Smooth muscle cell (in vitro differentiated cells): ENCODE measurements at regions not wholly inside any gene's neighbourhood (a gene's known extent, or its start where the extent isn't known, plus 50 kb on each side); places are given as distances from the start of the nearest gene placed in this dataset.
A peak's percentile ranks its signal among the peaks of the same experiment; 100 is the strongest.

Source experiments
- DNase-seq: peaks from one replicate; lab custom pipeline; 2025; ENCODE audit not compliant: unreplicated experiment; lab: John Stamatoyannopoulos, UW
- H2AFZ ChIP-seq: fragments of 200-600 bp; sonication (generic); 2 replicates; pipeline ENCODE4 v1.6.0; 2016; ENCODE audit warnings: antibody characterized with exemption, low read depth, mild to moderate bottlenecking
- H3F3A ChIP-seq: fragments of 200-600 bp; sonication (generic); 2 replicates; pipeline ENCODE4 v1.6.0; 2017; ENCODE audit warnings: antibody characterized with exemption, low read depth
- H3K27ac ChIP-seq: fragments of 200-600 bp; sonication (generic); 2 replicates; pipeline ENCODE4 v1.5.1; 2016; ENCODE audit warnings: low read depth, mild to moderate bottlenecking
- H3K27me3 ChIP-seq: fragments of 200-600 bp; sonication (generic); 2 replicates; pipeline ENCODE4 v1.6.1; 2016; ENCODE audit warnings: low read depth, mild to moderate bottlenecking
- H3K36me3 ChIP-seq: fragments of 200-600 bp; sonication (generic); 2 replicates; pipeline ENCODE4 v1.5.1; 2016; ENCODE audit warnings: low read depth
- H3K4me1 ChIP-seq: fragments of 200-600 bp; sonication (generic); 2 replicates; pipeline ENCODE4 v1.5.1; 2016; ENCODE audit warnings: low read depth
- H3K4me2 ChIP-seq: fragments of 200-600 bp; sonication (generic); 2 replicates; pipeline ENCODE4 v1.6.0; 2016; ENCODE audit warnings: mild to moderate bottlenecking
- H3K4me3 ChIP-seq: fragments of 200-600 bp; sonication (generic); 2 replicates; pipeline ENCODE4 v1.5.1; 2016; ENCODE audit warnings: mild to moderate bottlenecking
- H3K79me2 ChIP-seq: fragments of 200-600 bp; sonication (generic); 2 replicates; pipeline ENCODE4 v1.6.0; 2016; ENCODE audit warnings: low read depth, mild to moderate bottlenecking
- H3K9ac ChIP-seq: fragments of 200-600 bp; sonication (generic); 2 replicates; pipeline ENCODE4 v1.6.0; 2016; ENCODE audit warnings: low read depth
- H3K9me3 ChIP-seq: fragments of 200-600 bp; sonication (generic); replicated peaks from 2 replicates; pipeline ENCODE4 v1.5.1; 2016; ENCODE audit warnings: low read depth
- H4K20me1 ChIP-seq: fragments of 200-600 bp; sonication (generic); 2 replicates; pipeline ENCODE4 v1.6.0; 2016; ENCODE audit warnings: low read depth
- WGBS: methylation state at CpG from one replicate; pipeline ENCODE4 v1.1.7; 2016; ENCODE audit warnings: low lambda C conversion rate; 5-methylcytosine and 5-hydroxymethylcytosine counted together
- TF ChIP-seq, protein P1 (sequence below): fragments of 200-600 bp; sonication (generic); IDR thresholded peaks from 2 replicates; pipeline ENCODE4 v1.5.1; 2017; ENCODE audit warnings: borderline replicate concordance, mild to moderate bottlenecking, antibody characterized with exemption; ENCODE audit not compliant: insufficient read depth, poor library complexity, severe bottlenecking

DNA sequence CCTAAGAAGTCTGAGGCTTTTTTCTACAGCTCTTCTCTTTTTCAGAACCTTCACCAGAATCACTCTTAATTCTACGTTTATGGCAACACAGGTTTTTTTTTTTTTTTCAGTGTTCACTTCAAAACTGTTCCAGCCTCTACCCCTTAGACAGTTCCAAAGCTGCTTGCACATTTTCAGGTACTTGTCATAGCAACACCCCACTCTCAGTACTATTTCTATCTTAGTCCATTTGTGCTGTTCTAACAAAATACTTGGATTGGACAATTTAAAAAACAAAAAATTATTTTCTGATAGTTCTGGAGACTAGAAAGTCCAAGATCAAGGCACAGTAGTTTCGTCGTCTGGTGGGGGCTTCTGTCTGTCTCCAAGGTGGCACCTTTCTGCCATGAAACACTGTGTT is 340.9 kb upstream of the RPS23 start:
- 96% methylated on average over 3 of the region's 3 CpGs for WGBS
- H3K4me3 ChIP-seq, result no peak overlapping the region
- H3F3A ChIP-seq, result peaks cover 14% of the 10 kb centered on the region
- no peak overlapping the region for H2AFZ ChIP-seq
- H4K20me1 ChIP-seq, result no peaks in the 10 kb centered on the region
- no peaks in the 10 kb centered on the region for H3K36me3 ChIP-seq
- no peaks in the 10 kb centered on the region for H3K9me3 ChIP-seq
- DNase-seq, result no peak
- H3K79me2 ChIP-seq, result no peaks in the 10 kb centered on the region
- H3K9ac ChIP-seq, result no peak overlapping the region
- no peak overlapping the region for H3K4me2 ChIP-seq
- TF ChIP-seq, protein P1, sequence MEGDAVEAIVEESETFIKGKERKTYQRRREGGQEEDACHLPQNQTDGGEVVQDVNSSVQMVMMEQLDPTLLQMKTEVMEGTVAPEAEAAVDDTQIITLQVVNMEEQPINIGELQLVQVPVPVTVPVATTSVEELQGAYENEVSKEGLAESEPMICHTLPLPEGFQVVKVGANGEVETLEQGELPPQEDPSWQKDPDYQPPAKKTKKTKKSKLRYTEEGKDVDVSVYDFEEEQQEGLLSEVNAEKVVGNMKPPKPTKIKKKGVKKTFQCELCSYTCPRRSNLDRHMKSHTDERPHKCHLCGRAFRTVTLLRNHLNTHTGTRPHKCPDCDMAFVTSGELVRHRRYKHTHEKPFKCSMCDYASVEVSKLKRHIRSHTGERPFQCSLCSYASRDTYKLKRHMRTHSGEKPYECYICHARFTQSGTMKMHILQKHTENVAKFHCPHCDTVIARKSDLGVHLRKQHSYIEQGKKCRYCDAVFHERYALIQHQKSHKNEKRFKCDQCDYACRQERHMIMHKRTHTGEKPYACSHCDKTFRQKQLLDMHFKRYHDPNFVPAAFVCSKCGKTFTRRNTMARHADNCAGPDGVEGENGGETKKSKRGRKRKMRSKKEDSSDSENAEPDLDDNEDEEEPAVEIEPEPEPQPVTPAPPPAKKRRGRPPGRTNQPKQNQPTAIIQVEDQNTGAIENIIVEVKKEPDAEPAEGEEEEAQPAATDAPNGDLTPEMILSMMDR, result no peak
- H3K27ac ChIP-seq, result no peak overlapping the region
- no peaks in the 10 kb centered on the region for H3K27me3 ChIP-seq
- H3K4me1 ChIP-seq, result no peaks in the 10 kb centered on the region

GRCh38 chr5:82614706-82615105 is 336.6 kb upstream of the RPS23 start:
- no peak overlapping the region for H3K4me3 ChIP-seq
- no peak overlapping the region for H2AFZ ChIP-seq
- H3K36me3 ChIP-seq, result no peaks in the 10 kb centered on the region
- no peak overlapping the region for H3K4me2 ChIP-seq
- no peaks in the 10 kb centered on the region for H3F3A ChIP-seq
- no peaks in the 10 kb centered on the region for H3K9me3 ChIP-seq
- H3K9ac ChIP-seq, result no peak overlapping the region
- no peaks in the 10 kb centered on the region for H3K27me3 ChIP-seq
- TF ChIP-seq, protein P1, result no peak
- 72% methylated on average over 3 of the region's 3 CpGs for WGBS
- no peaks in the 10 kb centered on the region for H4K20me1 ChIP-seq
- DNase-seq, result no peak
- no peaks in the 10 kb centered on the region for H3K4me1 ChIP-seq
- H3K27ac ChIP-seq, result peak overlapping the region; percentile 42
- H3K79me2 ChIP-seq, result no peaks in the 10 kb centered on the region

- H3F3A ChIP-seq, result no peaks in the 10 kb centered on the region
- no peaks in the 10 kb centered on the region for H3K27me3 ChIP-seq
- TF ChIP-seq, protein P1, result no peak
- H3K79me2 ChIP-seq, result no peaks in the 10 kb centered on the region
- DNase-seq, result no peak
- no peak overlapping the region for H2AFZ ChIP-seq
- no peaks in the 10 kb centered on the region for H3K4me1 ChIP-seq
- H3K4me2 ChIP-seq, result peak overlapping the region; percentile 34
- no peak overlapping the region for H3K9ac ChIP-seq
- peak overlapping the region; percentile 42 for H3K27ac ChIP-seq
- H3K9me3 ChIP-seq, result peaks cover 3% of the 10 kb centered on the region
- H4K20me1 ChIP-seq, result no peaks in the 10 kb centered on the region
- H3K4me3 ChIP-seq, result no peak overlapping the region
- H3K36me3 ChIP-seq, result no peaks in the 10 kb centered on the region
Measured at GRCh38 chr5:82613891-82614290, 335.7 kb upstream of the RPS23 start.

- H3K36me3 ChIP-seq, result no peaks in the 10 kb centered on the region
- H3F3A ChIP-seq, result no peaks in the 10 kb centered on the region
- no peak overlapping the region for H3K4me3 ChIP-seq
- no peak for DNase-seq
- H3K9me3 ChIP-seq, result peaks cover 9% of the 10 kb centered on the region
- no peak overlapping the region for H3K4me2 ChIP-seq
- 96% methylated on average over 3 of the region's 3 CpGs for WGBS
- no peak overlapping the region for H3K27ac ChIP-seq
- no peaks in the 10 kb centered on the region for H3K4me1 ChIP-seq
- H3K9ac ChIP-seq, result no peak overlapping the region
- no peaks in the 10 kb centered on the region for H3K27me3 ChIP-seq
- no peak overlapping the region for H2AFZ ChIP-seq
- TF ChIP-seq, protein P1, result no peak
- H3K79me2 ChIP-seq, result no peaks in the 10 kb centered on the region
- no peaks in the 10 kb centered on the region for H4K20me1 ChIP-seq
Measured at GRCh38 chr5:82610686-82611085, 332.5 kb upstream of the RPS23 start.
